22Rv1 (cell line): ENCODE measurements at regions not wholly inside any gene's neighbourhood (a gene's known extent, or its start where the extent isn't known, plus 50 kb on each side); places are given as distances from the start of the nearest gene placed in this dataset.

Experiments
- H3K27ac ChIP-seq: fragments of 450-650 bp; 2 replicates; pipeline ENCODE4 v1.5.1; 2017
- CTCF ChIP-seq: fragments of 450-650 bp; IDR thresholded peaks from 2 replicates; pipeline ENCODE4 v1.5.1; 2017; ENCODE audit warnings: mild to moderate bottlenecking
- ZFX ChIP-seq: fragments of 450-650 bp; IDR thresholded peaks from 2 replicates; pipeline ENCODE4 v1.6.1; 2017; ENCODE audit warnings: antibody characterized with exemption, borderline replicate concordance

GRCh38 chr3:110070161-110070916 lies 733.0 kb upstream of the DPPA4 start:
- no peak for TF ChIP-seq CTCF
- no peak for TF ChIP-seq ZFX
- no peak overlapping the region for H3K27ac ChIP-seq

GRCh38 chr3:110074095-110074494 lies 736.7 kb upstream of the DPPA4 start:
- TF ChIP-seq CTCF (no peak), ZFX (no peak)
- no peak overlapping the region for H3K27ac ChIP-seq

GRCh38 chr3:110077093-110077492 lies 739.7 kb upstream of the DPPA4 start:
- no peak overlapping the region for H3K27ac ChIP-seq
- TF ChIP-seq ZFX, result no peak
- no peak for TF ChIP-seq CTCF

GRCh38 chr3:110093411-110093810 lies 756.1 kb upstream of the DPPA4 start:
- TF ChIP-seq CTCF (no peak), ZFX (no peak)
- H3K27ac ChIP-seq, result no peak overlapping the region

- H3K27ac ChIP-seq, result no peak overlapping the region
- TF ChIP-seq ZFX (no peak), CTCF (no peak)
These were observed 756.6 kb upstream of the DPPA4 start for GRCh38 chr3:110093812-110094401.

- no peak overlapping the region for H3K27ac ChIP-seq
- TF ChIP-seq CTCF (no peak), ZFX (no peak)
These were observed 762.4 kb upstream of the DPPA4 start for GRCh38 chr3:110099711-110100110.

GRCh38 chr3:110101361-110101760 lies 764.0 kb upstream of the DPPA4 start:
- no peak for TF ChIP-seq ZFX
- no peak for TF ChIP-seq CTCF
- no peak overlapping the region for H3K27ac ChIP-seq
